Breast epithelium (tissue), 3 donors: ENCODE measurements at regions not wholly inside any gene's neighbourhood (a gene's known extent, or its start where the extent isn't known, plus 50 kb on each side); places are given as distances from the start of the nearest gene placed in this dataset.

Experiments
- CTCF ChIP-seq, 3 donors: fragments of 450-650 bp; IDR thresholded peaks; one replicate each; pipeline ENCODE4 v1.5.1; 2016 to 2017; ENCODE audit warnings: antibody characterized with exemption in 3 of 3, mild to moderate bottlenecking in 3 of 3, moderate library complexity in 3 of 3
- POLR2A ChIP-seq: fragments of 450-650 bp; IDR thresholded peaks from one replicate; pipeline ENCODE4 v1.6.1; 2016; ENCODE audit warnings: antibody characterized with exemption, mild to moderate bottlenecking, moderate library complexity
- POLR2AphosphoS5 ChIP-seq, 3 donors: sonication (generic); formaldehyde crosslinking; IDR thresholded peaks; one replicate each; pipeline ENCODE4 v1.6.1; 2017; ENCODE audit warnings: antibody characterized with exemption in 3 of 3

- TF ChIP-seq CTCF (IDR thresholded peaks at IDR 0.05) (no peak), POLR2A (no peak), POLR2AphosphoS5 (IDR thresholded peaks at IDR 0.05) (no peak)
Observed at GRCh38 chr14:85084344-85084743, 445.6 kb upstream of the FLRT2 start.
